ENCODE measurements at regions not wholly inside any gene's neighbourhood (a gene's known extent, or its start where the extent isn't known, plus 50 kb on each side); places are given as distances from the start of the nearest gene placed in this dataset.

DNA sequence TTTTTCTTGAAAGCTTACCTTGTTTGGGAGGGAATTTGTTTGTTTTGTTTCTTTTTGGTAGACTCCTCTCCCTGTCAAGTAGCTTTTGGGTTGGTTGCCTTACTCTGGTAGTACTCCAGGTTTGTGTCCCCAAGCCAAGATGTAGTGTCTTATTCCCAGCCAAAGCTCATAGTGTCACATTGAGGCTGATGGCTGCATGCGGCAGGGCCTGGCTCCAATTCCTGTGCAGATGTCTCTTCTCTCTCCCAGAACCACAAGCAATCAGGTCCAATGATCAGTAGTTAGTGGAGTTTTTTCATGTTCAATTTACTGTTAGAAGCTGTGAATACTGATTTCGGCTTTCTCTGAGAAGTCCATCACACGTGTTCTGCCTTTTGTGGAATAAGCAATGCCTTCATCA, 221.1 kb upstream of the THBS1 start:
- Mint-ChIP-seq H3K4me3 (ENCODE audit: unreplicated experiment) (no peak overlapping the region), H3K27me3 (ENCODE audit: insufficient read depth, unreplicated experiment) (no peaks in the 10 kb centered on the region), H3K36me3 (ENCODE audit: insufficient read depth, unreplicated experiment) (no peaks in the 10 kb centered on the region), H3K9me3 (ENCODE audit: unreplicated experiment) (no peaks in the 10 kb centered on the region), H3K27ac (ENCODE audit: unreplicated experiment) (peak overlapping the region; percentile 45), H3K4me1 (ENCODE audit: low read depth, unreplicated experiment) (peaks cover 34% of the 10 kb centered on the region)
- H3K27me3 ChIP-seq (replicated peaks; ENCODE audit: control insufficient read depth, insufficient read depth, low read length): no peaks in the 10 kb centered on the region
- no peaks in the 10 kb centered on the region for H3K9me3 ChIP-seq
- TF ChIP-seq, protein P1, sequence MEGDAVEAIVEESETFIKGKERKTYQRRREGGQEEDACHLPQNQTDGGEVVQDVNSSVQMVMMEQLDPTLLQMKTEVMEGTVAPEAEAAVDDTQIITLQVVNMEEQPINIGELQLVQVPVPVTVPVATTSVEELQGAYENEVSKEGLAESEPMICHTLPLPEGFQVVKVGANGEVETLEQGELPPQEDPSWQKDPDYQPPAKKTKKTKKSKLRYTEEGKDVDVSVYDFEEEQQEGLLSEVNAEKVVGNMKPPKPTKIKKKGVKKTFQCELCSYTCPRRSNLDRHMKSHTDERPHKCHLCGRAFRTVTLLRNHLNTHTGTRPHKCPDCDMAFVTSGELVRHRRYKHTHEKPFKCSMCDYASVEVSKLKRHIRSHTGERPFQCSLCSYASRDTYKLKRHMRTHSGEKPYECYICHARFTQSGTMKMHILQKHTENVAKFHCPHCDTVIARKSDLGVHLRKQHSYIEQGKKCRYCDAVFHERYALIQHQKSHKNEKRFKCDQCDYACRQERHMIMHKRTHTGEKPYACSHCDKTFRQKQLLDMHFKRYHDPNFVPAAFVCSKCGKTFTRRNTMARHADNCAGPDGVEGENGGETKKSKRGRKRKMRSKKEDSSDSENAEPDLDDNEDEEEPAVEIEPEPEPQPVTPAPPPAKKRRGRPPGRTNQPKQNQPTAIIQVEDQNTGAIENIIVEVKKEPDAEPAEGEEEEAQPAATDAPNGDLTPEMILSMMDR (IDR thresholded peaks at IDR 0.05; ENCODE audit: insufficient read depth in 1 of 2, low read depth in 1 of 2, low read length in 1 of 2, severe bottlenecking in 1 of 2, unreplicated experiment in 1 of 2): no peak
- H3K36me3 ChIP-seq (ENCODE audit: control insufficient read depth, insufficient read depth, low read length): no peaks in the 10 kb centered on the region
- DNase-seq: no peak
- intact Hi-C loops (cut with micrococcal nuclease; ENCODE audit: unreplicated experiment): loop anchor here (10.0 kb wide), 2 partner anchors 75 to 185 kb away; no protein-coding TSS in a partner anchor
- BruUV-seq (replicated peaks): no TSS peak
- CTCF ChIA-PET: no interaction called here
- no peak overlapping the region for H3K4me3 ChIP-seq (ENCODE audit: low read depth, low read length)
- peaks cover 38% of the 10 kb centered on the region for H3K4me1 ChIP-seq
- POLR2A ChIA-PET: no interaction called here

DNA sequence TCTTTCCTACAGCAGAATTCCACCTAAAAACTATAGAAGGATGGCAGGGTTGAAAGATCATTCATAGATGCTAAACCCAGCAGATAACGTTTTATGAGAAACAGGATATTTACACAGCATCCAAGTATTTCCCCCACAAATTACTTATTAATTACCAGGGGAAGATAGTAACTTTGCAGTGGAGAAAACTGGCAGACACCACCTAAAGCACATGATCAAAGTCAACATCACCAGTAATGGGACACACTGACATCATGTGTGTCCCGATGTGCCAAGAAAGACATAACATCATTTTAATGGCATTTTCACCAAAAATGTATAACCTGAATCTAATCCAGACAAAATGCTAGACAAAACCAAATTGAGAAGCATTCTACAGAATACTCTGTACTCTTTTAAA, 220.4 kb upstream of the THBS1 start:
- no TSS peak for BruUV-seq (replicated peaks)
- intact Hi-C loops (cut with micrococcal nuclease; ENCODE audit: unreplicated experiment): no loop called here
- H3K36me3 Mint-ChIP-seq (ENCODE audit: insufficient read depth, unreplicated experiment): no peaks in the 10 kb centered on the region
- DNase-seq: no peak
- H3K4me3 Mint-ChIP-seq (ENCODE audit: unreplicated experiment): no peak overlapping the region
- Histone ChIP-seq H3K36me3 (ENCODE audit: control insufficient read depth, insufficient read depth, low read length) (no peaks in the 10 kb centered on the region), H3K4me1 (peaks cover 38% of the 10 kb centered on the region), H3K4me3 (ENCODE audit: low read depth, low read length) (no peak overlapping the region), H3K27me3 (replicated peaks; ENCODE audit: control insufficient read depth, insufficient read depth, low read length) (no peaks in the 10 kb centered on the region), H3K9me3 (no peaks in the 10 kb centered on the region)
- no peaks in the 10 kb centered on the region for H3K27me3 Mint-ChIP-seq (ENCODE audit: insufficient read depth, unreplicated experiment)
- ChIA-PET CTCF (no interaction called here), POLR2A (no interaction called here)
- no peaks in the 10 kb centered on the region for H3K9me3 Mint-ChIP-seq (ENCODE audit: unreplicated experiment)
- peaks cover 34% of the 10 kb centered on the region for H3K4me1 Mint-ChIP-seq (ENCODE audit: low read depth, unreplicated experiment)
- TF ChIP-seq, protein P1 (IDR thresholded peaks at IDR 0.05; ENCODE audit: insufficient read depth in 1 of 2, low read depth in 1 of 2, low read length in 1 of 2, severe bottlenecking in 1 of 2, unreplicated experiment in 1 of 2): no peak
- H3K27ac Mint-ChIP-seq (ENCODE audit: unreplicated experiment): no peak overlapping the region

DNA sequence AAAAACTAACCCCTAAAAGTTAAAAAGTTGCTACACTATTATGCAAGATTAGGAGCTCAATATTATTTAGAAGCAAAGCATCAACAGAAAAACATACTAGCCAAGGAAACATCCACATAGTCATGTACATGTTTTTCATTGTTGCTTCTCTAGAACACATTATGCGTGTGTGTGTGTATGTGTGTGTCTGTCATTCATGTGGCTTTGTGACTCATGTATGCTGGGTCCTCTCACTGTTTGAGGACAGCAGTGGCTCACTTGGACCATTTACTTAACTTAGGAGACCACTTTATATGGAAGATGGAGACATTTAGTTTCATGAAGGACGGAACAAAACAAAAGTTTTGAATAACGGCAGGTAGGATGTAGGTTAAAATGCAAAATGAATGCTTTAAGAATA, 219.4 kb upstream of the THBS1 start:
- Histone ChIP-seq H3K4me1 (peaks cover 38% of the 10 kb centered on the region), H3K36me3 (ENCODE audit: control insufficient read depth, insufficient read depth, low read length) (no peaks in the 10 kb centered on the region), H3K27me3 (replicated peaks; ENCODE audit: control insufficient read depth, insufficient read depth, low read length) (no peaks in the 10 kb centered on the region), H3K9me3 (no peaks in the 10 kb centered on the region), H3K4me3 (ENCODE audit: low read depth, low read length) (no peak overlapping the region)
- no peak for DNase-seq
- intact Hi-C loops (cut with micrococcal nuclease; ENCODE audit: unreplicated experiment): no loop called here
- Mint-ChIP-seq H3K9me3 (ENCODE audit: unreplicated experiment) (no peaks in the 10 kb centered on the region), H3K27ac (ENCODE audit: unreplicated experiment) (no peak overlapping the region), H3K4me3 (ENCODE audit: unreplicated experiment) (no peak overlapping the region), H3K27me3 (ENCODE audit: insufficient read depth, unreplicated experiment) (no peaks in the 10 kb centered on the region), H3K36me3 (ENCODE audit: insufficient read depth, unreplicated experiment) (no peaks in the 10 kb centered on the region), H3K4me1 (ENCODE audit: low read depth, unreplicated experiment) (peaks cover 34% of the 10 kb centered on the region)
- CTCF ChIA-PET: no interaction called here
- no TSS peak for BruUV-seq (replicated peaks)
- TF ChIP-seq, protein P1 (IDR thresholded peaks at IDR 0.05; ENCODE audit: insufficient read depth in 1 of 2, low read depth in 1 of 2, low read length in 1 of 2, severe bottlenecking in 1 of 2, unreplicated experiment in 1 of 2): no peak
- POLR2A ChIA-PET: no interaction called here

Measured in Caco-2 (cell line).